Thyroid gland (tissue), 4 donors: ENCODE measurements at regions not wholly inside any gene's neighbourhood (a gene's known extent, or its start where the extent isn't known, plus 50 kb on each side); places are given as distances from the start of the nearest gene placed in this dataset.

Source experiments
- CTCF ChIP-seq, 6 experiments: fragments of 200-600 bp in 3 of 6; fragments of 450-650 bp in 3 of 6; sonication (generic) in 3 of 6; IDR thresholded peaks; one replicate each; pipeline ENCODE4 v1.5.1; 2016 to 2019; ENCODE audit warnings: antibody characterized with exemption in 6 of 6, mild to moderate bottlenecking in 2 of 6, inconsistent platforms in 1 of 6, moderate library complexity in 1 of 6
- POLR2A ChIP-seq, 2 donors: fragments of 450-650 bp; IDR thresholded peaks; one replicate each; pipeline ENCODE4 v1.6.1; 2017; ENCODE audit warnings: antibody characterized with exemption in 2 of 2, mild to moderate bottlenecking in 2 of 2, moderate library complexity in 1 of 2

- TF ChIP-seq CTCF (IDR thresholded peaks at IDR 0.05) (no peak), POLR2A (IDR thresholded peaks at IDR 0.05) (no peak)
These were observed 246.1 kb downstream of the ACKR3 start for GRCh38 chr2:236815746-236816145.
